ENCODE measurements at regions not wholly inside any gene's neighbourhood (a gene's known extent, or its start where the extent isn't known, plus 50 kb on each side); places are given as distances from the start of the nearest gene placed in this dataset.

- no peak for DNase-seq (ENCODE audit: low read depth in 3 of 3)
These were observed 109.0 kb downstream of the TFAP2A start for GRCh38 chr6:10305790-10306415.

GRCh38 chr6:10303608-10304506 is 111.0 kb downstream of the TFAP2A start:
- no peak for DNase-seq (ENCODE audit: low read depth in 3 of 3)

GRCh38 chr6:10302566-10303235 is 112.2 kb downstream of the TFAP2A start:
- no peak for DNase-seq (ENCODE audit: low read depth in 3 of 3)

- DNase-seq (ENCODE audit: low read depth in 3 of 3), result no peak
These were observed 114.8 kb downstream of the TFAP2A start for GRCh38 chr6:10300071-10300470.

GRCh38 chr6:10297832-10298231 is 117.0 kb downstream of the TFAP2A start:
- DNase-seq (ENCODE audit: low read depth in 3 of 3), result no peak

- no peak for DNase-seq (ENCODE audit: low read depth in 3 of 3)
These were observed 136.1 kb downstream of the TFAP2A start for GRCh38 chr6:10278746-10279145.

GRCh38 chr6:10276660-10277287 is 138.1 kb downstream of the TFAP2A start:
- no peak for DNase-seq (ENCODE audit: low read depth in 3 of 3)

GRCh38 chr6:10276106-10276505 is 138.8 kb downstream of the TFAP2A start:
- no peak for DNase-seq (ENCODE audit: low read depth in 3 of 3)

- no peak for DNase-seq (ENCODE audit: low read depth in 3 of 3)
These were observed 142.3 kb downstream of the TFAP2A start for GRCh38 chr6:10272591-10272990.

- DNase-seq (ENCODE audit: low read depth in 3 of 3), result no peak
These were observed 142.9 kb downstream of the TFAP2A start for GRCh38 chr6:10271982-10272381.

GRCh38 chr6:10269814-10270472 is 144.9 kb downstream of the TFAP2A start:
- no peak for DNase-seq (ENCODE audit: low read depth in 3 of 3)

- DNase-seq (ENCODE audit: low read depth in 3 of 3), result no peak
These were observed 146.1 kb downstream of the TFAP2A start for GRCh38 chr6:10268611-10269310.

GRCh38 chr6:10268111-10268510 is 146.8 kb downstream of the TFAP2A start:
- no peak for DNase-seq (ENCODE audit: low read depth in 3 of 3)

GRCh38 chr6:10266462-10266861 is 148.4 kb downstream of the TFAP2A start:
- no peak for DNase-seq (ENCODE audit: low read depth in 3 of 3)

- no peak for DNase-seq (ENCODE audit: low read depth in 3 of 3)
These were observed 148.8 kb downstream of the TFAP2A start for GRCh38 chr6:10266061-10266460.

GRCh38 chr6:10262505-10262904 is 152.4 kb downstream of the TFAP2A start:
- no peak for DNase-seq (ENCODE audit: low read depth in 3 of 3)

GRCh38 chr6:10259671-10260070 is 155.2 kb downstream of the TFAP2A start:
- DNase-seq (ENCODE audit: low read depth in 3 of 3), result no peak

- DNase-seq (ENCODE audit: low read depth in 3 of 3), result no peak
These were observed 156.5 kb downstream of the TFAP2A start for GRCh38 chr6:10258341-10258740.

GRCh38 chr6:10256113-10256690 is 158.7 kb downstream of the TFAP2A start:
- DNase-seq (ENCODE audit: low read depth in 3 of 3), result no peak

GRCh38 chr6:10250655-10251220 is 164.1 kb downstream of the TFAP2A start:
- no peak for DNase-seq (ENCODE audit: low read depth in 3 of 3)
